ENCODE measurements at regions not wholly inside any gene's neighbourhood (a gene's known extent, or its start where the extent isn't known, plus 50 kb on each side); places are given as distances from the start of the nearest gene placed in this dataset.

DNA sequence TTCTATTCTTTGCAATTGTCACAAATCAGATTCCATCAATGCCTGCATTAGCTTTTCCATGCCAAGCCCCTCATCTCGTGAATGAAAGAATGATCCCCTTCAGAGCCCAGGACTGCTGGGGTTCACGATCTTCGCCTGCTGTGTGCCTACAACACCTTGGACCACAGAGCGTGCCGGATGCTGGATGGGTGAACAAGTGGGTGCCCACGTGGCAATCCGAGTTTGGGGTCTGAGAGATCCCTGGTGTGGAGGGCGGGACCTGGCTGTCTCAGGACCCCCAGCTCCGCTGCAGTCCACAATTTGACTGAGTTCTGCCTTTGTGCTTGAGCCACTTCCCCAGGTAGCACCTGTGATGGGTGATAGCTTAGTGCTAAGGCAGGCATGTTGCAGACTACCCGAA, 317.0 kb downstream of the GALR1 start:
- H3K4me1 ChIP-seq (ENCODE audit: insufficient read depth, insufficient read length) = no peaks in the 10 kb centered on the region
- no peak for TF ChIP-seq ZNF274 (IDR thresholded peaks at IDR 0.05; ENCODE audit: low read depth, low read length)
- no peak for TF ChIP-seq YY1 (IDR thresholded peaks at IDR 0.05; ENCODE audit: insufficient read depth, insufficient read length)
- TF ChIP-seq SUZ12 (IDR thresholded peaks at IDR 0.05; ENCODE audit: extremely low read depth, insufficient read depth, insufficient read length) = no peak
- no peak for DNase-seq (ENCODE audit: low read depth, low spot score)

DNA sequence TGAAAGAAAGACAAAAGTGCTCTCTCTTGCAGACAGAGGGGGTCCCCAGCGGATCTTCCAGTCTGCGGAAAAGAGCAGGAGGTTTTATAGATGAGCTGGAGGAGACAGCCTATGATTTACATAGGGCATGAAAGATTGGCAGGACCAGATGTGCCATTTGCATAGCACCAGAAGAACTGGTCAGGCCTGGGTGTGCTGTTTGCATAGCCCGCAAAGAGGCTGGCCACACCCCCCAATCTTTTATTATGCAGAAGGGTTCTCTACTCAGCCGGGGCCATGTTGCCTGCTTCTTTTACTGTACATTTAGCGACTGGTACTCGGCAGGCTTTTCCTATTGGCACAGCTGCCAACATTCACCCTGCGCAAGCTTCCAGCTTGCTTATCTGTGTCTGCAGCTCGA, 317.6 kb downstream of the GALR1 start:
- Histone ChIP-seq H3K9me3 (ENCODE audit: insufficient read depth, low read length) (peaks cover 20% of the 10 kb centered on the region; the same call in 1 of the 2 replicates), H3K36me3 (ENCODE audit: insufficient read depth, insufficient read length, low read length) (no peaks in the 10 kb centered on the region), H3K4me3 (ENCODE audit: insufficient read length, low read depth) (no peak overlapping the region), H3K4me1 (ENCODE audit: insufficient read depth, insufficient read length) (no peaks in the 10 kb centered on the region), H3K27me3 (ENCODE audit: insufficient read depth, insufficient read length) (no peaks in the 10 kb centered on the region), H3K9ac (ENCODE audit: insufficient read length, low read depth) (no peak overlapping the region)
- TF ChIP-seq SUZ12 (IDR thresholded peaks at IDR 0.05; ENCODE audit: extremely low read depth, insufficient read depth, insufficient read length) = no peak
- no peak for TF ChIP-seq YY1 (IDR thresholded peaks at IDR 0.05; ENCODE audit: insufficient read depth, insufficient read length)
- TF ChIP-seq ZNF274 (IDR thresholded peaks at IDR 0.05; ENCODE audit: low read depth, low read length) = no peak
- DNase-seq (ENCODE audit: low read depth, low spot score) = no peak

More for the DNA sequence above, 317.0 kb downstream of the GALR1 start:
- Histone ChIP-seq H3K27me3 (ENCODE audit: insufficient read depth, insufficient read length) (no peaks in the 10 kb centered on the region), H3K36me3 (ENCODE audit: insufficient read depth, insufficient read length, low read length) (no peaks in the 10 kb centered on the region), H3K9me3 (ENCODE audit: insufficient read depth, low read length) (peaks cover 20% of the 10 kb centered on the region; the same call in 1 of the 2 replicates), H3K4me3 (ENCODE audit: insufficient read length, low read depth) (no peak overlapping the region), H3K9ac (ENCODE audit: insufficient read length, low read depth) (no peak overlapping the region)

DNA sequence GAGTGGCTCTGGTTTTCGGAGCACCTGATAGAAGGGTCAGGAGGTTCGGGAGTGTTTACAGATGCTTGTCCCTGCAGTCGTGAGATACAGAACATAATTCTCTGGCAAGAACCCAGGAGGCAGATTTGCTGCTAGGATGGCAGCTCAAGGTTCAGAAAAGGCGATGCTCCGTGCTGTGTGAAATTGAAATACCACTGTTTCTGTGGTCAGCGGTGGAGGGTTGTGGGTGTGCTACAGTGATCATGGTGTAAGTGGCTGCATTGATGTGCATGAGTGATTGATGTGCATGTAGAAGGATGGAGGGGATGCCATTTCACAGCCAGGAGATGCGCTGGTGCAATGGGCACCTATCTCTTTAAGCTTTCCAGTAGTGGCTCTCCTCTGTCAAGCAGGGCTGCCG, 322.1 kb downstream of the GALR1 start:
- no peaks in the 10 kb centered on the region for H3K27me3 ChIP-seq (ENCODE audit: insufficient read depth, insufficient read length)

DNA sequence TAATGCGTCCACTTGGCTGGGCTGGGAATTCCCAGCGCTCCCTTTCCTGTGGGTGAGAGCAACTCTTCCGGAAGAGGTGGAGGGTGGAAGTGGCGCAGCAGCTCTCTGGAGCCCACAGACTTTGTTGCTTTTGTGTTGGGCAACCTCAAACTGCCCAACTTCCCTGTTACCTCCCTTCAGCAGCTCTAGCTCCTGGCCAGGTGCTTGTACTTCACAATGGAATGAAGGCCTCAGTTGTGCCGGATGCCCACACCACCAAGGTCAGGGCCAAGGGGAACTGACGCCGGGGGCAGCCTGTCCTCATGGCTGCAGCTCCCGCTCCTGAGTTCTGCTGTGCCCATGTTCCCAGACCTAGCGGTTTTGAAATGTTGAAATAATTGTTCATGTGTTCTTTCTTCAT, 322.9 kb downstream of the GALR1 start:
- H3K9me3 ChIP-seq (ENCODE audit: insufficient read depth, low read length) = peaks cover 14% of the 10 kb centered on the region; the same call in 1 of the 2 replicates
- H3K4me3 ChIP-seq (ENCODE audit: insufficient read length, low read depth) = no peak overlapping the region
- no peaks in the 10 kb centered on the region for H3K27me3 ChIP-seq (ENCODE audit: insufficient read depth, insufficient read length)
- no peaks in the 10 kb centered on the region for H3K4me1 ChIP-seq (ENCODE audit: insufficient read depth, insufficient read length)
- DNase-seq (ENCODE audit: low read depth, low spot score) = no peak
- H3K9ac ChIP-seq (ENCODE audit: insufficient read length, low read depth) = no peak overlapping the region
- no peak for TF ChIP-seq ZNF274 (IDR thresholded peaks at IDR 0.05; ENCODE audit: low read depth, low read length)
- no peak for TF ChIP-seq YY1 (IDR thresholded peaks at IDR 0.05; ENCODE audit: insufficient read depth, insufficient read length)
- TF ChIP-seq SUZ12 (IDR thresholded peaks at IDR 0.05; ENCODE audit: extremely low read depth, insufficient read depth, insufficient read length) = no peak
- no peaks in the 10 kb centered on the region for H3K36me3 ChIP-seq (ENCODE audit: insufficient read depth, insufficient read length, low read length)

More for the DNA sequence above, 322.1 kb downstream of the GALR1 start:
- no peak overlapping the region for H3K4me3 ChIP-seq (ENCODE audit: insufficient read length, low read depth)
- no peak for DNase-seq (ENCODE audit: low read depth, low spot score)
- no peaks in the 10 kb centered on the region for H3K36me3 ChIP-seq (ENCODE audit: insufficient read depth, insufficient read length, low read length)
- H3K9ac ChIP-seq (ENCODE audit: insufficient read length, low read depth) = no peak overlapping the region
- TF ChIP-seq SUZ12 (IDR thresholded peaks at IDR 0.05; ENCODE audit: extremely low read depth, insufficient read depth, insufficient read length) = no peak
- no peak for TF ChIP-seq ZNF274 (IDR thresholded peaks at IDR 0.05; ENCODE audit: low read depth, low read length)
- no peak for TF ChIP-seq YY1 (IDR thresholded peaks at IDR 0.05; ENCODE audit: insufficient read depth, insufficient read length)
- H3K4me1 ChIP-seq (ENCODE audit: insufficient read depth, insufficient read length) = no peaks in the 10 kb centered on the region
- H3K9me3 ChIP-seq (ENCODE audit: insufficient read depth, low read length) = peaks cover 20% of the 10 kb centered on the region; the same call in 1 of the 2 replicates

DNA sequence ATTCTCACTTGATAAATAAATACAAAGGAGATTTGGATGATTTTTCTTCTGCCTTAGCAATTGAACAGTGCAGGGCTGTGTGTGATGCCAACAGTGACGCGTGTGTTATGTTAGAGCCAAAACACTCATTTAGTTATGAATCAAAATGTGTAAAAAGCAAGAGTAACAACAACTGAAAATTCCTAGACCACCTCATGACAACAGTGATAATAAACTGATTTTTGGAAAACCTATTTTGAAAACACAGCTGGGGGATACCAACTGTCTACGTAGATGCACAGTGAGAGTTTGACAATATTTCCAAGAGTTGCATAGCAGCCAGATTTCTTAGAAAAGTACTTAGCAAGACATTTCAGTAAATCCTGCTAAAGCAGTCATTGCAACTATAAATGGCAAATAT, 323.9 kb downstream of the GALR1 start:
- Histone ChIP-seq H3K4me1 (ENCODE audit: insufficient read depth, insufficient read length) (no peaks in the 10 kb centered on the region), H3K9me3 (ENCODE audit: insufficient read depth, low read length) (peaks cover 8% of the 10 kb centered on the region; the same call in 1 of the 2 replicates), H3K4me3 (ENCODE audit: insufficient read length, low read depth) (no peak overlapping the region), H3K36me3 (ENCODE audit: insufficient read depth, insufficient read length, low read length) (no peaks in the 10 kb centered on the region), H3K27me3 (ENCODE audit: insufficient read depth, insufficient read length) (no peaks in the 10 kb centered on the region), H3K9ac (ENCODE audit: insufficient read length, low read depth) (no peak overlapping the region)
- TF ChIP-seq SUZ12 (IDR thresholded peaks at IDR 0.05; ENCODE audit: extremely low read depth, insufficient read depth, insufficient read length) (no peak), YY1 (IDR thresholded peaks at IDR 0.05; ENCODE audit: insufficient read depth, insufficient read length) (no peak), ZNF274 (IDR thresholded peaks at IDR 0.05; ENCODE audit: low read depth, low read length) (no peak)
- DNase-seq (ENCODE audit: low read depth, low spot score) = no peak

DNA sequence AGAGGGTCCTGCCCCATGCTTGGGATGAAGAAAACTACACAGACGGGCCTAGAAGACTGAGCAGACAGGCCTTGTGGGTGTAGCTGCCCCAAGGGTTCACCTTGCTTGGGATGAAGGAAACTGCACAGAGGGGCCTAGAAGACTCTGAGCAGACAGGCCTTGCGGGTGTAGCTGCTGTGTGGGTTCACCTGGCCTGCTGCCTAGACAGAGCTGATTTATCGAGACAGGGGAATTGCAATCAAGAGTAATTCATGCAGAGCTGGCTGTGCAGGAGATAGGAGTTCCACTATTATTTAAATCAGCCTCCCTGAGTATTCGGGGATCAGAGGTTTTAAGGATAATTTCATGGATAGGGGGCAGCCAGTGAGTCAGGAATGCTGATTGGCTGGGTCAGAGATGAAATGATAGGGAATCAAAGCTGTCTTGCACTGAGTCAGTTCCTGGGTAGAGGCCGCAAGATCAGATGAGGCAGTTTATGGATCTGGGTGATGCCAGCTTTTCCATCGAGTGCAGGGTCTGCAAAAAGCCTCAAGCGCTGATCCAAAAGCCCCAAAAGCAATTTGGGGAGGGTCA, 341.4 kb downstream of the GALR1 start:
- Histone ChIP-seq H3K9ac (ENCODE audit: insufficient read length, low read depth) (no peak overlapping the region), H3K4me3 (ENCODE audit: insufficient read length, low read depth) (no peak overlapping the region), H3K4me1 (ENCODE audit: insufficient read depth, insufficient read length) (no peaks in the 10 kb centered on the region), H3K27me3 (ENCODE audit: insufficient read depth, insufficient read length) (no peaks in the 10 kb centered on the region), H3K9me3 (ENCODE audit: insufficient read depth, low read length) (no peaks in the 10 kb centered on the region), H3K36me3 (ENCODE audit: insufficient read depth, insufficient read length, low read length) (no peaks in the 10 kb centered on the region)
- no peak for TF ChIP-seq YY1 (IDR thresholded peaks at IDR 0.05; ENCODE audit: insufficient read depth, insufficient read length)
- TF ChIP-seq ZNF274 (IDR thresholded peaks at IDR 0.05; ENCODE audit: low read depth, low read length) = no peak
- no peak for TF ChIP-seq SUZ12 (IDR thresholded peaks at IDR 0.05; ENCODE audit: extremely low read depth, insufficient read depth, insufficient read length)
- no peak for DNase-seq (ENCODE audit: low read depth, low spot score)

DNA sequence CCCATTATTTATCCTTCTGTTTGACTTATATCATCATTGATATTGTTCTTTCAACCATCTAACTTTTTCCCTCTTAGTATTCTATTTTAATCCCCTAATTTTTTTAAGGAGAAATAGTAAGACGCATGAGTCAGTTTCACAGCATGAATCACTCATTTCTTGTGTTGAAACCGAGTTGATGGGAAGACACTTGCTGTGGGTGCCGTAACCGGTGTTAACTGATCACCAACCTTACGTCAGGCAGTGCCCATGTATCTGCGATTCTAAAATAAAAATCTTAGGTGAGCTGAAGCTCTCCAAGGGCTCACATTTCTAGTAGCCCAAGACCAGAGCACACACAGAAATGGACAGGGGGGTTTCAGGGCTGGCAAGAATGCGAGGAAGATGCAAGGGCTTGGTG, 348.1 kb downstream of the GALR1 start:
- H3K4me3 ChIP-seq (ENCODE audit: insufficient read length, low read depth) = no peak overlapping the region
- DNase-seq (ENCODE audit: low read depth, low spot score) = no peak
- no peaks in the 10 kb centered on the region for H3K4me1 ChIP-seq (ENCODE audit: insufficient read depth, insufficient read length)
- H3K9ac ChIP-seq (ENCODE audit: insufficient read length, low read depth) = no peak overlapping the region
- no peaks in the 10 kb centered on the region for H3K9me3 ChIP-seq (ENCODE audit: insufficient read depth, low read length)
- no peaks in the 10 kb centered on the region for H3K27me3 ChIP-seq (ENCODE audit: insufficient read depth, insufficient read length)
- TF ChIP-seq SUZ12 (IDR thresholded peaks at IDR 0.05; ENCODE audit: extremely low read depth, insufficient read depth, insufficient read length) (no peak), ZNF274 (IDR thresholded peaks at IDR 0.05; ENCODE audit: low read depth, low read length) (no peak), YY1 (IDR thresholded peaks at IDR 0.05; ENCODE audit: insufficient read depth, insufficient read length) (no peak)
- H3K36me3 ChIP-seq (ENCODE audit: insufficient read depth, insufficient read length, low read length) = no peaks in the 10 kb centered on the region
